Testis (tissue), 2 donors: ENCODE measurements at regions not wholly inside any gene's neighbourhood (a gene's known extent, or its start where the extent isn't known, plus 50 kb on each side); places are given as distances from the start of the nearest gene placed in this dataset.

Experiments used
- DNase-seq: peaks from one replicate; pipeline ENCODE4 v3.0.0-alpha.2; 2019
- H3K27ac ChIP-seq, 2 donors: fragments of 200-600 bp; sonication (generic); one replicate each; pipeline ENCODE4 v1.5.1; 2019
- H3K27me3 ChIP-seq: fragments of 200-600 bp; sonication (generic); one replicate; pipeline ENCODE4 v1.5.1; 2019
- H3K36me3 ChIP-seq: fragments of 200-600 bp; sonication (generic); one replicate; pipeline ENCODE4 v1.5.1; 2017; ENCODE audit warnings: low read depth; ENCODE audit errors: missing control alignments
- H3K4me1 ChIP-seq: fragments of 200-600 bp; sonication (generic); one replicate; pipeline ENCODE4 v1.5.1; 2019
- H3K4me3 ChIP-seq, 2 donors: fragments of 200-600 bp; sonication (generic); one replicate each; pipeline ENCODE4 v1.5.1; 2017 to 2019
- H3K9me3 ChIP-seq: fragments of 200-600 bp; sonication (generic); one replicate; pipeline ENCODE4 v1.5.1; 2017
- POLR2A ChIP-seq: fragments of 450-650 bp; IDR thresholded peaks from one replicate; pipeline ENCODE4 v1.6.1; 2017; ENCODE audit warnings: antibody characterized with exemption, mild to moderate bottlenecking, moderate library complexity
- WGBS, 2 donors: methylation state at CpG; one replicate each; pipeline ENCODE4 v1.1.5; 2018; 5-methylcytosine and 5-hydroxymethylcytosine counted together
- intact Hi-C: fragments of 100-400 bp; cut with DNase I; formaldehyde crosslinking; loops from one replicate; pipeline ENCODE4 v1.15.1; 2023; ENCODE audit warnings: low total_unique reads
- TF ChIP-seq, protein P1 (sequence below), 3 experiments: fragments of 450-650 bp in 2 of 3; fragments of 200-600 bp in 1 of 3; sonication (generic) in 1 of 3; IDR thresholded peaks; one replicate each; pipeline ENCODE4 v1.5.1; 2016 to 2019; ENCODE audit warnings: antibody characterized with exemption in 3 of 3, mild to moderate bottlenecking in 2 of 3, moderate library complexity in 1 of 3

DNA sequence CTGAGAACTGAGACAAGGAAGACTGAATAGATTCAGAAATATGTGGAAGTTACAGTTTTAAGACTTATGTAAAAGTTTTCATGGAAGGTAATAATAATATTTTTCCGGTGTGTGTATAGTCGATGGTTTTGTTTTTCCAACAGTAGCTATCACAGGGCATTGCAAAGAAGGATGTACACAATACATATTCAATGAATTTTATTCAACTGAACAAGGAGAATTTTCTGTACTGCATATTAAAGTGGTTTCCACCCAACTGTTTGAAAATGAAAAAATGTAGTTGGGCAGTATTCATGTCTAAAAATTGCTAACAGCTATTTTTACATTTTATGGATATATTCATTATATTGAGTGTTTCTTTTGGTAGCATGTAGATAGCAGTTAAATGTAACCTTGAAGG lies 350.3 kb upstream of the ATP10A start:
- no peaks in the 10 kb centered on the region for H3K9me3 ChIP-seq
- 88 to 97% methylated on average over 2 of the region's 2 CpGs for WGBS, 2 donors
- DNase-seq = no peak
- no peaks in the 10 kb centered on the region for H3K4me1 ChIP-seq
- intact Hi-C loops = no loop called here
- no peaks in the 10 kb centered on the region for H3K36me3 ChIP-seq
- TF ChIP-seq POLR2A = no peak
- TF ChIP-seq, protein P1, sequence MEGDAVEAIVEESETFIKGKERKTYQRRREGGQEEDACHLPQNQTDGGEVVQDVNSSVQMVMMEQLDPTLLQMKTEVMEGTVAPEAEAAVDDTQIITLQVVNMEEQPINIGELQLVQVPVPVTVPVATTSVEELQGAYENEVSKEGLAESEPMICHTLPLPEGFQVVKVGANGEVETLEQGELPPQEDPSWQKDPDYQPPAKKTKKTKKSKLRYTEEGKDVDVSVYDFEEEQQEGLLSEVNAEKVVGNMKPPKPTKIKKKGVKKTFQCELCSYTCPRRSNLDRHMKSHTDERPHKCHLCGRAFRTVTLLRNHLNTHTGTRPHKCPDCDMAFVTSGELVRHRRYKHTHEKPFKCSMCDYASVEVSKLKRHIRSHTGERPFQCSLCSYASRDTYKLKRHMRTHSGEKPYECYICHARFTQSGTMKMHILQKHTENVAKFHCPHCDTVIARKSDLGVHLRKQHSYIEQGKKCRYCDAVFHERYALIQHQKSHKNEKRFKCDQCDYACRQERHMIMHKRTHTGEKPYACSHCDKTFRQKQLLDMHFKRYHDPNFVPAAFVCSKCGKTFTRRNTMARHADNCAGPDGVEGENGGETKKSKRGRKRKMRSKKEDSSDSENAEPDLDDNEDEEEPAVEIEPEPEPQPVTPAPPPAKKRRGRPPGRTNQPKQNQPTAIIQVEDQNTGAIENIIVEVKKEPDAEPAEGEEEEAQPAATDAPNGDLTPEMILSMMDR (IDR thresholded peaks at IDR 0.05) = no peak
- H3K4me3 ChIP-seq = no peak overlapping the region
- no peaks in the 10 kb centered on the region for H3K27me3 ChIP-seq
- no peak overlapping the region for H3K27ac ChIP-seq

DNA sequence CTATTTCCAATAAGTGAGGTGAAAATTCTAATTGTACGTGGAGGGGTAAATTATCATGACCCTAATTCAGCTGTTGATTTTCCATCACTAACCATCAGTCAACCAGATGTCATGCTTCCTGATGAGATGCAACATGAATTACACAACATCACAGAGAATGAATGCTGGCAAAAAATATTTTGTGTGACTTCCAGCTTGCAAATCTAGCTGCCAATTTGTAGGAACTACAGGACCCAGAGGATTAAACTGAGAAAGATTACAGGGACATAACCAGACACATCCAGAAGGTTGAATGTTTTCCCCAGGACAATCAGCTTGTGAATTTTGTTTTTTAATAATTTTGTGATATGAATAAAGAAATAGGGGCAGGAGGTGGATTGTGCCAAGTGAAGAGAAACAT lies 349.0 kb upstream of the ATP10A start:
- no peak overlapping the region for H3K4me3 ChIP-seq
- no peak for DNase-seq
- no peak for TF ChIP-seq POLR2A
- TF ChIP-seq, protein P1 (IDR thresholded peaks at IDR 0.05) = no peak
- H3K4me1 ChIP-seq = no peaks in the 10 kb centered on the region
- no peak overlapping the region for H3K27ac ChIP-seq
- no peaks in the 10 kb centered on the region for H3K9me3 ChIP-seq
- WGBS, 2 donors = 85 to 88% methylated on average over 1 of the region's 1 CpG
- H3K36me3 ChIP-seq = no peaks in the 10 kb centered on the region
- intact Hi-C loops = no loop called here
- no peaks in the 10 kb centered on the region for H3K27me3 ChIP-seq

DNA sequence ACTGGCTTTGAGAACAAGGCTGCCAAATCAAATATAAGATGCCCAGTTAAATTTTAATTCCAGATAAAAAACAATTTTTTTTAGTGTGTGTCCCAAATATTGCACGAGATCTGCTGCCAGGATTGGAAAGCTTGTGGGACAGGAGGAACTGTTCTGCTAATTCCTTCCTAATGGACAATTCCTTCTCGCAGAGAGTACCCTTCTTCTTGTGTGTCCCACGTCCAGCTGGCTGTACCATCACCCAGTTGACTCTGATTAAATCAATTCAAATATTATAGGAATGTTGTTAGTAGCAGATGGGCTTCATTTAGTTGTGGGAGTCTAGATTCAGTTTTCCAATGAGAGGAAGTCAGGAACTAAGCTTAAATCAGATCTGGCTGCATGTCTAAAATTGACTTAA lies 347.9 kb upstream of the ATP10A start:
- 55 to 60% methylated on average over 3 of the region's 3 CpGs for WGBS, 2 donors
- no peak for TF ChIP-seq POLR2A
- TF ChIP-seq, protein P1 (IDR thresholded peaks at IDR 0.05) = no peak

DNA sequence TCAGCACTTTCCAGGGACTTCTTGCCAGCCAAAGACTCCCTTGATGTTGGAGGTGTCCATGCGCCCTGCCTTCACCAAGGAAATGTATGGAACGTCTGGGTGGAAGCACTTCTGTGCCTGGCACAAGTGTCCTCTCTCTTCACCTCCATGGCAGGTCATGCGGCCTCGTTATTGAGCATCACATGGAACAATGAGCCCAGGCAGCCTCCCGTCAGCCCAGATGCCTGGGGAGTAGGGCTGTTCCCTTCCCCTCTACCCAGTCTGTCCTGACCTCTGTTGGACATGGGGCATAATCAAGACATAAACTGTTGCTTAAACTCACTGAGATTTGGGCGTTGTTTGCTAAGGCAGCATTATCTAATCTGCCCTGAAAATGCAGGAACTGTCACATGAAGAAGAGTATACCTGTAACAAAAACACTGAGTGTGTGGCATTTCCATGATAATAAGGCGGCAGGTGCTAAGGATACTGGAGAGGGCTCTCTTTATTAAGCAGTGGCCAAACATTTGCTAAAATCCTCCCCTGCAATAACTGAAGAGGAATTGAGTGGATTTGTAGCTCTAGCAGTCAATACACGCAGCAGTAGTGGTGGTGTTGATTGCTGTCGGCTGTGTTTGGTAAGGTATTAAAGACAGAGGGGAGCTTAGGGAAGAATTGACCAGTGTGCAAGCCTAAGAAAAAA lies 338.2 kb upstream of the ATP10A start:
- Histone ChIP-seq H3K27ac (no peak overlapping the region), H3K4me1 (peaks cover 4% of the 10 kb centered on the region), H3K36me3 (no peaks in the 10 kb centered on the region), H3K4me3 (no peak overlapping the region), H3K27me3 (no peaks in the 10 kb centered on the region), H3K9me3 (no peaks in the 10 kb centered on the region)
- 68 to 69% methylated on average over 8 to 9 of the region's 9 CpGs for WGBS, 2 donors
- no peak for TF ChIP-seq POLR2A
- TF ChIP-seq, protein P1 (IDR thresholded peaks at IDR 0.05) = no peak
- DNase-seq = no peak
- intact Hi-C loops = no loop called here

More for the DNA sequence above, 347.9 kb upstream of the ATP10A start:
- no peaks in the 10 kb centered on the region for H3K36me3 ChIP-seq
- no peaks in the 10 kb centered on the region for H3K27me3 ChIP-seq
- no peak overlapping the region for H3K4me3 ChIP-seq
- no peaks in the 10 kb centered on the region for H3K9me3 ChIP-seq
- DNase-seq = no peak
- no peaks in the 10 kb centered on the region for H3K4me1 ChIP-seq
- intact Hi-C loops = no loop called here
- no peak overlapping the region for H3K27ac ChIP-seq

DNA sequence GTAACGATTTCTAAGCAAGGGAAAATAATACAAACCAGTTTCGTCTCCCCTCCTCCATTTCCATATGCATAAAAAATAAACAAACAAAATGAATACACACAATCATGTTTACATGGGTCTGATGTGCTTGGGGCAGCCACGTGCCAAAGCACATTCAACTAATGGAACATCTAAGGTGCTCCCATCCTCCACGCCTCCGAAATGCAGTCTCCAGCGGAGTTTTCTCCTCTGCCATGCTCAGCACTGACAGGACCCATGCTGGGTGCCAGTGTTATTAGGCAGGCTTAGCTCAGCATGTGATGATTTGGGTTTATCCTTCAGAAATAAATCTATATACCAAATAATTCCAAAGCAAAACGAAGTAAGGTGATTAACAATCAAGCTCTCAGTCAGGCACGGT lies 337.3 kb upstream of the ATP10A start:
- Histone ChIP-seq H3K4me1 (peaks cover 4% of the 10 kb centered on the region), H3K36me3 (no peaks in the 10 kb centered on the region), H3K4me3 (no peak overlapping the region), H3K9me3 (no peaks in the 10 kb centered on the region), H3K27me3 (no peaks in the 10 kb centered on the region), H3K27ac (no peak overlapping the region)
- 65 to 67% methylated on average over 8 of the region's 8 CpGs for WGBS, 2 donors
- intact Hi-C loops = no loop called here
- DNase-seq = no peak
- TF ChIP-seq, protein P1 (IDR thresholded peaks at IDR 0.05) = no peak
- TF ChIP-seq POLR2A = no peak
